ENCODE measurements at regions not wholly inside any gene's neighbourhood (a gene's known extent, or its start where the extent isn't known, plus 50 kb on each side); places are given as distances from the start of the nearest gene placed in this dataset.

GRCh38 chr11:71305041-71305440, 52.7 kb upstream of the SHANK2 start:
- TF ChIP-seq CTCF (IDR thresholded peaks at IDR 0.05) (no peak), POLR2A (IDR thresholded peaks at IDR 0.05) (no peak)
